GM12878 (cell line): ENCODE measurements at regions not wholly inside any gene's neighbourhood (a gene's known extent, or its start where the extent isn't known, plus 50 kb on each side); places are given as distances from the start of the nearest gene placed in this dataset.

ENCODE experiments used
- ATAC-seq: fragments of 200-7000 bp; cut with Tn5 transposase; 3 replicates; pipeline ENCODE4 v1.9.1; 2020; ENCODE audit warnings: mild to moderate bottlenecking, moderate library complexity
- BruUV-seq: library from RNA; stranded (reverse); fragments of 400-500 nt; replicated peaks from 2 replicates; lab custom pipeline; 2021; lab: Mats Ljungman, UMichigan
- CTCF ChIA-PET: fragments of 300-600 bp; sonication (Branson Sonifier 250); formaldehyde crosslinking; extraction: SDS; loops from one replicate; lab custom pipeline; 2021; ENCODE audit warnings: inconsistent platforms; lab: Yijun Ruan, JAX
- POLR2A ChIA-PET: fragments of 350-600 bp; formaldehyde crosslinking; extraction: SDS; loops from one replicate; lab custom pipeline; 2021; ENCODE audit warnings: inconsistent platforms; lab: Charles Lee
- RAD21 ChIA-PET: fragments of 300-600 bp; sonication (Branson Sonifier 250); formaldehyde crosslinking; loops from one replicate; lab custom pipeline; 2023; ENCODE audit warnings: antibody characterized with exemption; ENCODE audit not compliant: unreplicated experiment; lab: Charles Lee
- SMC1A ChIA-PET: fragments of 300-600 bp; sonication (Branson Sonifier 250); formaldehyde crosslinking; loops from one replicate; lab custom pipeline; 2023; ENCODE audit not compliant: unreplicated experiment, uncharacterized antibody; lab: Charles Lee
- DNase-seq: peaks from one replicate; pipeline ENCODE4 v3.0.0-alpha.2; 2011; ENCODE audit warnings: low read depth, low spot score
- FAIRE-seq: peaks from 3 replicates; lab custom pipeline; 2011; peaks lifted over from hg19 to GRCh38; lab: Jason Lieb, UNC
- H2AFZ ChIP-seq: 2 replicates; pipeline ENCODE4 v1.6.0; 2011; ENCODE audit warnings: low read depth, low read length, control low read depth; ENCODE audit not compliant: control insufficient read depth
- H3K27ac ChIP-seq: 2 replicates; pipeline ENCODE4 v1.5.1; 2011; ENCODE audit warnings: control low read depth; ENCODE audit not compliant: control insufficient read depth, insufficient read depth
- H3K27me3 ChIP-seq, 2 experiments: replicated peaks in 1 of 2; 2 replicates each; pipeline versions ENCODE4 v1.6.0 to v1.6.1; 2011; ENCODE audit warnings: low read length in 1 of 2; ENCODE audit not compliant: control insufficient read depth in 2 of 2, insufficient read depth in 2 of 2
- H3K36me3 ChIP-seq, 2 experiments: 2 replicates each; pipeline ENCODE4 v1.5.1; 2011; ENCODE audit warnings: low read length in 1 of 2; ENCODE audit not compliant: control insufficient read depth in 2 of 2, insufficient read depth in 2 of 2
- H3K4me1 ChIP-seq: 2 replicates; pipeline ENCODE4 v1.6.1; 2011; ENCODE audit warnings: mild to moderate bottlenecking, low read length, moderate library complexity, mixed read lengths; ENCODE audit not compliant: control insufficient read depth, insufficient read depth
- H3K4me2 ChIP-seq: 2 replicates; pipeline ENCODE4 v1.6.0; 2011; ENCODE audit warnings: control low read depth; ENCODE audit not compliant: control insufficient read depth, insufficient read depth
- H3K4me3 ChIP-seq: fragments of 200-600 bp; sonication (generic); 2 replicates; pipeline ENCODE4 v1.5.1; 2016
- H3K79me2 ChIP-seq: 2 replicates; pipeline ENCODE4 v1.6.0; 2011; ENCODE audit warnings: low read length; ENCODE audit not compliant: control insufficient read depth, insufficient read depth
- H3K9ac ChIP-seq: 2 replicates; pipeline ENCODE4 v1.8.0; 2011; ENCODE audit warnings: low read length, control low read depth, mixed read lengths; ENCODE audit not compliant: control insufficient read depth, insufficient read depth
- H3K9me3 ChIP-seq: replicated peaks from 3 replicates; pipeline ENCODE4 v1.5.1; 2011; ENCODE audit warnings: mild to moderate bottlenecking, low read length; ENCODE audit not compliant: control insufficient read depth, insufficient read depth
- H4K20me1 ChIP-seq: 2 replicates; pipeline ENCODE4 v1.6.0; 2011; ENCODE audit not compliant: control insufficient read depth, insufficient read depth
- MTA2 ChIP-seq: fragments of 450-650 bp; IDR thresholded peaks from 2 replicates; pipeline ENCODE4 v1.6.1; 2016; ENCODE audit warnings: low read depth, mild to moderate bottlenecking, moderate library complexity
- MXI1 ChIP-seq: fragments of 150-350 bp; IDR thresholded peaks from 2 replicates; pipeline ENCODE4 v1.6.1; 2011; ENCODE audit warnings: low read depth, mild to moderate bottlenecking, inconsistent platforms, low read length, improper control_type of control experiment
- NR2F1 ChIP-seq: fragments of 450-650 bp; conservative IDR thresholded peaks from 2 replicates; pipeline ENCODE4 v1.6.1; 2017; ENCODE audit warnings: mild to moderate bottlenecking
- RAD51 ChIP-seq: fragments of 450-650 bp; IDR thresholded peaks from 2 replicates; pipeline ENCODE4 v1.6.1; 2016; ENCODE audit warnings: moderate library complexity, mild to moderate bottlenecking, inconsistent platforms
- STAT3 ChIP-seq: IDR thresholded peaks from 2 replicates; pipeline ENCODE4 v1.6.1; 2011; ENCODE audit warnings: low read depth, low read length, improper control_type of control experiment
- WRNIP1 ChIP-seq: IDR thresholded peaks from 2 replicates; pipeline ENCODE4 v1.6.1; 2011; ENCODE audit warnings: low read depth, low read length, improper control_type of control experiment, borderline replicate concordance
- ZNF622 ChIP-seq: fragments of 450-650 bp; IDR thresholded peaks from 2 replicates; pipeline ENCODE4 v1.6.1; 2017; ENCODE audit warnings: mild to moderate bottlenecking, inconsistent platforms
- WGBS: methylation state at CpG from one replicate; pipeline ENCODE4 v1.1.6; 2016; ENCODE audit warnings: low lambda C conversion rate; ENCODE audit not compliant: insufficient replicate concordance, insufficient coverage; ENCODE audit errors: missing lambda C conversion rate; 5-methylcytosine and 5-hydroxymethylcytosine counted together
- in situ Hi-C: fragments of 300-500 bp; cut with MboI; formaldehyde crosslinking; loops from 9 replicates; pipeline ENCODE4 v1.14.3; 2018; ENCODE audit warnings: mixed read lengths
- intact Hi-C: fragments of 100-400 bp; cut with micrococcal nuclease; formaldehyde crosslinking; loops from one replicate; pipeline ENCODE4 v1.14.2; 2022; ENCODE audit not compliant: unreplicated experiment
- TF ChIP-seq, protein P1 (sequence below): fragments of 450-650 bp; conservative IDR thresholded peaks from 2 replicates; pipeline ENCODE4 v1.6.1; 2017; ENCODE audit warnings: mild to moderate bottlenecking, moderate library complexity
- TF ChIP-seq, protein P2 (sequence below): fragments of 450-650 bp; IDR thresholded peaks from 2 replicates; pipeline ENCODE4 v1.6.1; 2017; ENCODE audit warnings: mild to moderate bottlenecking, moderate library complexity

DNA sequence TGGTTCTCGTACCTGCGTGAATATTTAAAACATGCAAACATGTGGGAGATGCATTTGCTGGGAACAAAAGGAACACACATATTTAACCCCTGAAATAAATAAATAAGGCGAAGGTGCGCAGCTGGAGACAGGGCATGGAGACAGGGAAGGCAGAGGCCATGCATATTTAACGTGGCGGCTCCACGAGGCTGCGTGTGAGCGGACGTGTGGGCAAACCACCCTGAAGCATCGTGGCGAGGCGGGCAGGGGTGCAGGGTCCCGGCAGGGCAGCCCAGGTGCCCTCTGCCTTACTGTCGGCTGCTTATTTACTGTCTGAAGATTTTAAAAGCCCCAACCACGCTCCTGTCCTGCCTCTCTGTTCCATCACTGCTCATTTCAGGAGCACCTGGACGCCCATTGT, 104.0 kb upstream of the ACTRT2 start:
- Histone ChIP-seq H3K27ac (no peak overlapping the region), H3K27me3 (no peaks in the 10 kb centered on the region), H3K36me3 (no peaks in the 10 kb centered on the region), H3K9ac (no peak overlapping the region), H2AFZ (no peak overlapping the region), H3K79me2 (no peaks in the 10 kb centered on the region), H3K4me3 (no peak overlapping the region), H4K20me1 (no peaks in the 10 kb centered on the region), H3K9me3 (no peaks in the 10 kb centered on the region; the same call in 2 of the 3 replicates), H3K4me2 (no peak overlapping the region), H3K4me1 (no peaks in the 10 kb centered on the region)
- ChIA-PET RAD21 (no interaction called here), SMC1A (no interaction called here), CTCF (interaction anchor here (0.7 kb wide), 1 partner anchor 44 kb away, joined by 3 read pairs; no protein-coding TSS in a partner anchor), POLR2A (no interaction called here)
- in situ Hi-C loops: no loop called here
- DNase-seq (no peak), FAIRE-seq (no peak), ATAC-seq (no peak)
- BruUV-seq: no TSS peak
- 49% methylated on average over 14 of the region's 17 CpGs for WGBS
- TF ChIP-seq ZNF622 (no peak), STAT3 (no peak), MXI1 (no peak), NR2F1 (no peak), MTA2 (no peak), RAD51 (no peak), WRNIP1 (no peak)
- TF ChIP-seq, protein P1, sequence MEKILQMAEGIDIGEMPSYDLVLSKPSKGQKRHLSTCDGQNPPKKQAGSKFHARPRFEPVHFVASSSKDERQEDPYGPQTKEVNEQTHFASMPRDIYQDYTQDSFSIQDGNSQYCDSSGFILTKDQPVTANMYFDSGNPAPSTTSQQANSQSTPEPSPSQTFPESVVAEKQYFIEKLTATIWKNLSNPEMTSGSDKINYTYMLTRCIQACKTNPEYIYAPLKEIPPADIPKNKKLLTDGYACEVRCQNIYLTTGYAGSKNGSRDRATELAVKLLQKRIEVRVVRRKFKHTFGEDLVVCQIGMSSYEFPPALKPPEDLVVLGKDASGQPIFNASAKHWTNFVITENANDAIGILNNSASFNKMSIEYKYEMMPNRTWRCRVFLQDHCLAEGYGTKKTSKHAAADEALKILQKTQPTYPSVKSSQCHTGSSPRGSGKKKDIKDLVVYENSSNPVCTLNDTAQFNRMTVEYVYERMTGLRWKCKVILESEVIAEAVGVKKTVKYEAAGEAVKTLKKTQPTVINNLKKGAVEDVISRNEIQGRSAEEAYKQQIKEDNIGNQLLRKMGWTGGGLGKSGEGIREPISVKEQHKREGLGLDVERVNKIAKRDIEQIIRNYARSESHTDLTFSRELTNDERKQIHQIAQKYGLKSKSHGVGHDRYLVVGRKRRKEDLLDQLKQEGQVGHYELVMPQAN: no peak
- TF ChIP-seq, protein P2, sequence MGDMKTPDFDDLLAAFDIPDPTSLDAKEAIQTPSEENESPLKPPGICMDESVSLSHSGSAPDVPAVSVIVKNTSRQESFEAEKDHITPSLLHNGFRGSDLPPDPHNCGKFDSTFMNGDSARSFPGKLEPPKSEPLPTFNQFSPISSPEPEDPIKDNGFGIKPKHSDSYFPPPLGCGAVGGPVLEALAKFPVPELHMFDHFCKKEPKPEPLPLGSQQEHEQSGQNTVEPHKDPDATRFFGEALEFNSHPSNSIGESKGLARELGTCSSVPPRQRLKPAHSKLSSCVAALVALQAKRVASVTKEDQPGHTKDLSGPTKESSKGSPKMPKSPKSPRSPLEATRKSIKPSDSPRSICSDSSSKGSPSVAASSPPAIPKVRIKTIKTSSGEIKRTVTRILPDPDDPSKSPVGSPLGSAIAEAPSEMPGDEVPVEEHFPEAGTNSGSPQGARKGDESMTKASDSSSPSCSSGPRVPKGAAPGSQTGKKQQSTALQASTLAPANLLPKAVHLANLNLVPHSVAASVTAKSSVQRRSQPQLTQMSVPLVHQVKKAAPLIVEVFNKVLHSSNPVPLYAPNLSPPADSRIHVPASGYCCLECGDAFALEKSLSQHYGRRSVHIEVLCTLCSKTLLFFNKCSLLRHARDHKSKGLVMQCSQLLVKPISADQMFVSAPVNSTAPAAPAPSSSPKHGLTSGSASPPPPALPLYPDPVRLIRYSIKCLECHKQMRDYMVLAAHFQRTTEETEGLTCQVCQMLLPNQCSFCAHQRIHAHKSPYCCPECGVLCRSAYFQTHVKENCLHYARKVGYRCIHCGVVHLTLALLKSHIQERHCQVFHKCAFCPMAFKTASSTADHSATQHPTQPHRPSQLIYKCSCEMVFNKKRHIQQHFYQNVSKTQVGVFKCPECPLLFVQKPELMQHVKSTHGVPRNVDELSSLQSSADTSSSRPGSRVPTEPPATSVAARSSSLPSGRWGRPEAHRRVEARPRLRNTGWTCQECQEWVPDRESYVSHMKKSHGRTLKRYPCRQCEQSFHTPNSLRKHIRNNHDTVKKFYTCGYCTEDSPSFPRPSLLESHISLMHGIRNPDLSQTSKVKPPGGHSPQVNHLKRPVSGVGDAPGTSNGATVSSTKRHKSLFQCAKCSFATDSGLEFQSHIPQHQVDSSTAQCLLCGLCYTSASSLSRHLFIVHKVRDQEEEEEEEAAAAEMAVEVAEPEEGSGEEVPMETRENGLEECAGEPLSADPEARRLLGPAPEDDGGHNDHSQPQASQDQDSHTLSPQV: no peak
- intact Hi-C loops: no loop called here
